ENCODE measurements at regions not wholly inside any gene's neighbourhood (a gene's known extent, or its start where the extent isn't known, plus 50 kb on each side); places are given as distances from the start of the nearest gene placed in this dataset.

- no peak for TF ChIP-seq EZH2 (IDR thresholded peaks at IDR 0.05; ENCODE audit: insufficient read depth, low read length)
- no peak for TF ChIP-seq CTCF (IDR thresholded peaks at IDR 0.05; ENCODE audit: insufficient read depth, low read depth, low read length)
Measured at GRCh38 chr12:83389237-83389996, 702.7 kb downstream of the TMTC2 start.

Data from astrocyte (in vitro differentiated cells and primary cell).